Mesothelial cell of epicardium (in vitro differentiated cells): ENCODE measurements at regions not wholly inside any gene's neighbourhood (a gene's known extent, or its start where the extent isn't known, plus 50 kb on each side); places are given as distances from the start of the nearest gene placed in this dataset.

Source experiments
- DNase-seq, 2 experiments: peaks; one replicate each; pipeline ENCODE4 v3.0.0; 2021; ENCODE audit warnings: low spot score in 2 of 2; ENCODE audit not compliant: unreplicated experiment in 2 of 2
- H3K27ac Mint-ChIP-seq: 2 replicates; pipeline ENCODE4 v1.8.0; 2021; ENCODE audit warnings: mixed read lengths
- H3K27me3 Mint-ChIP-seq: 2 replicates; pipeline ENCODE4 v1.8.0; 2021; ENCODE audit warnings: low read depth, mixed read lengths
- H3K36me3 Mint-ChIP-seq: 2 replicates; pipeline ENCODE4 v1.8.0; 2021; ENCODE audit warnings: mixed read lengths
- H3K4me1 Mint-ChIP-seq: 2 replicates; pipeline ENCODE4 v1.8.0; 2021; ENCODE audit warnings: mixed read lengths
- H3K4me3 Mint-ChIP-seq: 2 replicates; pipeline ENCODE4 v1.8.0; 2021; ENCODE audit warnings: mild to moderate bottlenecking, moderate library complexity, mixed read lengths
- H3K9me3 Mint-ChIP-seq: 2 replicates; pipeline ENCODE4 v1.8.0; 2021; ENCODE audit warnings: mixed read lengths
- CTCF ChIP-seq: fragments of 200-600 bp; sonication (generic); IDR thresholded peaks from one replicate; pipeline ENCODE4 v1.5.0; 2021; ENCODE audit warnings: antibody characterized with exemption; ENCODE audit not compliant: unreplicated experiment

GRCh38 chr6:147057188-147057587, 147.0 kb upstream of the STXBP5 start:
- DNase-seq, result no peak
- H3K9me3 Mint-ChIP-seq, result no peaks in the 10 kb centered on the region
- no peaks in the 10 kb centered on the region for H3K27me3 Mint-ChIP-seq
- H3K4me1 Mint-ChIP-seq, result peaks cover 3% of the 10 kb centered on the region
- no peaks in the 10 kb centered on the region for H3K36me3 Mint-ChIP-seq
- TF ChIP-seq CTCF, result no peak
- H3K27ac Mint-ChIP-seq, result no peak overlapping the region
- no peak overlapping the region for H3K4me3 Mint-ChIP-seq

- no peaks in the 10 kb centered on the region for H3K27me3 Mint-ChIP-seq
- H3K4me1 Mint-ChIP-seq, result peaks cover 3% of the 10 kb centered on the region
- DNase-seq, result no peak
- H3K36me3 Mint-ChIP-seq, result no peaks in the 10 kb centered on the region
- no peak overlapping the region for H3K27ac Mint-ChIP-seq
- no peak for TF ChIP-seq CTCF
- no peak overlapping the region for H3K4me3 Mint-ChIP-seq
- H3K9me3 Mint-ChIP-seq, result no peaks in the 10 kb centered on the region
Measured at GRCh38 chr6:147057705-147058342, 146.4 kb upstream of the STXBP5 start.

- H3K27me3 Mint-ChIP-seq, result no peaks in the 10 kb centered on the region
- no peak overlapping the region for H3K4me3 Mint-ChIP-seq
- no peaks in the 10 kb centered on the region for H3K36me3 Mint-ChIP-seq
- H3K27ac Mint-ChIP-seq, result no peak overlapping the region
- H3K9me3 Mint-ChIP-seq, result no peaks in the 10 kb centered on the region
- no peak for TF ChIP-seq CTCF
- no peak for DNase-seq
- H3K4me1 Mint-ChIP-seq, result peaks cover 3% of the 10 kb centered on the region
Measured at GRCh38 chr6:147058786-147059385, 145.3 kb upstream of the STXBP5 start.

GRCh38 chr6:147060636-147061035, 143.6 kb upstream of the STXBP5 start:
- Mint-ChIP-seq H3K36me3 (no peaks in the 10 kb centered on the region), H3K9me3 (peaks cover 6% of the 10 kb centered on the region), H3K4me3 (no peak overlapping the region), H3K27me3 (no peaks in the 10 kb centered on the region), H3K4me1 (peaks cover 3% of the 10 kb centered on the region), H3K27ac (no peak overlapping the region)
- TF ChIP-seq CTCF, result no peak
- no peak for DNase-seq

- no peak overlapping the region for H3K4me3 Mint-ChIP-seq
Measured at GRCh38 chr6:147061252-147061651, 143.0 kb upstream of the STXBP5 start.

More at GRCh38 chr6:147061252-147061651, 143.0 kb upstream of the STXBP5 start:
- no peak for DNase-seq
- Mint-ChIP-seq H3K36me3 (no peaks in the 10 kb centered on the region), H3K9me3 (peaks cover 8% of the 10 kb centered on the region), H3K27ac (no peak overlapping the region), H3K4me1 (no peaks in the 10 kb centered on the region), H3K27me3 (no peaks in the 10 kb centered on the region)
- TF ChIP-seq CTCF, result no peak
